OCI-LY1 (cell line): ENCODE measurements at regions not wholly inside any gene's neighbourhood (a gene's known extent, or its start where the extent isn't known, plus 50 kb on each side); places are given as distances from the start of the nearest gene placed in this dataset.

Source experiments
- H2AFZ ChIP-seq: fragments of 200-600 bp; sonication (generic), shearing (Covaris generic); 2 replicates; pipeline ENCODE4 v1.6.0; 2014; ENCODE audit warnings: antibody characterized with exemption, mild to moderate bottlenecking, low read length
- H3F3A ChIP-seq: fragments of 200-600 bp; sonication (generic), shearing (Covaris generic); 2 replicates; pipeline ENCODE4 v1.6.0; 2014; ENCODE audit warnings: mild to moderate bottlenecking, antibody characterized with exemption, low read length, moderate library complexity; ENCODE audit not compliant: insufficient read depth
- H3K27ac ChIP-seq: fragments of 200-600 bp; sonication (generic); 2 replicates; pipeline ENCODE4 v1.5.1; 2014; ENCODE audit warnings: low read length, mixed run types, mild to moderate bottlenecking, low read depth; ENCODE audit not compliant: poor library complexity, severe bottlenecking
- H3K27me3 ChIP-seq: fragments of 200-600 bp; sonication (generic); 2 replicates; pipeline ENCODE4 v1.6.0; 2014; ENCODE audit warnings: antibody characterized with exemption, mild to moderate bottlenecking, low read length, moderate library complexity; ENCODE audit not compliant: insufficient read depth
- H3K36me3 ChIP-seq: fragments of 200-600 bp; sonication (generic); 2 replicates; pipeline ENCODE4 v1.6.1; 2014; ENCODE audit warnings: mild to moderate bottlenecking, antibody characterized with exemption, low read length, moderate library complexity, mixed read lengths; ENCODE audit not compliant: insufficient read depth
- H3K4me1 ChIP-seq: fragments of 200-600 bp; sonication (generic); 2 replicates; pipeline ENCODE4 v1.5.1; 2014; ENCODE audit warnings: mild to moderate bottlenecking, low read length, moderate library complexity; ENCODE audit not compliant: insufficient read depth, severe bottlenecking
- H3K4me2 ChIP-seq: fragments of 200-600 bp; sonication (generic), shearing (Covaris generic); 2 replicates; pipeline ENCODE4 v1.6.1; 2014; ENCODE audit warnings: low read length
- H3K4me3 ChIP-seq: fragments of 200-600 bp; sonication (generic); 2 replicates; pipeline ENCODE4 v1.5.1; 2014; ENCODE audit warnings: low read length, low read depth, mild to moderate bottlenecking, mixed read lengths; ENCODE audit not compliant: poor library complexity, severe bottlenecking
- H3K79me2 ChIP-seq: fragments of 200-600 bp; shearing (Covaris generic); 2 replicates; pipeline ENCODE4 v1.6.1; 2016; ENCODE audit warnings: mixed run types, low read length, mixed read lengths; ENCODE audit not compliant: insufficient read depth
- H3K9ac ChIP-seq: fragments of 200-600 bp; sonication (generic), shearing (Covaris generic); 2 replicates; pipeline ENCODE4 v1.6.1; 2014; ENCODE audit warnings: mild to moderate bottlenecking, low read length, mixed read lengths
- H3K9me2 ChIP-seq: fragments of 200-600 bp; sonication (generic), shearing (Covaris generic); 2 replicates; pipeline ENCODE4 v1.6.1; 2014; ENCODE audit warnings: low read depth, mild to moderate bottlenecking, low read length, mixed read lengths
- H3K9me3 ChIP-seq: fragments of 200-600 bp; shearing (Covaris generic); 2 replicates; pipeline ENCODE4 v1.6.1; 2014; ENCODE audit warnings: low read length, mixed read lengths
- H4K20me1 ChIP-seq: fragments of 200-600 bp; sonication (generic), shearing (Covaris generic); 2 replicates; pipeline ENCODE4 v1.6.0; 2016; ENCODE audit warnings: mild to moderate bottlenecking, low read length; ENCODE audit not compliant: insufficient read depth
- CTCF ChIP-seq: fragments of 200-600 bp; sonication (generic), shearing (Covaris generic); IDR thresholded peaks from 2 replicates; pipeline ENCODE4 v1.5.1; 2017; ENCODE audit warnings: mild to moderate bottlenecking, antibody characterized with exemption, low read length, moderate library complexity, mixed read lengths
- EZH2 ChIP-seq: fragments of 200-600 bp; sonication (generic), shearing (Covaris generic); IDR thresholded peaks from 2 replicates; pipeline ENCODE4 v1.8.0; 2017; ENCODE audit warnings: borderline replicate concordance, mixed run types, mild to moderate bottlenecking, antibody characterized with exemption, low read length, moderate library complexity, mixed read lengths

DNA sequence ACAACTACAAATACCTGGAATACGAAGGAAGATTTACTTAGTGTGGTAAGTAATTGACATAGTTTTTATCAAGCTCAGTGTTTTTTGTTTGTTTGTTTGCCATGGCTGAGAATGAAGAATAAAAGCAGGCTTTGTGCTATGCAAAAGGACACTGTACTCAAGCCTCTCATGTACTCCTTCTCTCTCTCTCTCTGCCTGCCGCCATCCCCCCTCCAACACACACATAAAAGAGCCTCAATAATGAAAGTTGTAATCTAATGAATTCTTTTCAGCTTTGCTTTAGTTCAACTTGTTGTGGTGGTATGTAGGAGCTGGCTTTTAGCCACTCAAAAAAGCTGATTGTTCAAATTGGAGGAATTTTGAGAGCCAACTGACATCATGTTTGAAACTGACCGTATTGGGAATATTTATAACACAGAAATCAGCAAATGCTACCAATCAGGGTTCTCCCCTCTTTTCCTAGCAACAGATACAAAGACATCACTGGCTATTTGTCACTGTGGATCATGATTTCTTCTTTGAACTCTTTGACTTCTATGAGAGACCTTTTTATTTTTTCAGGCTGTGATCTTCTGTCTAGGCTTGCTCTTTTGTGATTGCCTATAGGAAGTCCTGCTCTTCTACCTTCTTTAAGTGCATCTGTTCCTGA, 1148.8 kb downstream of the RAPGEF2 start:
- no peak for TF ChIP-seq EZH2
- no peak for TF ChIP-seq CTCF
- H3K9ac ChIP-seq, result no peak overlapping the region
- H3K4me2 ChIP-seq, result no peak overlapping the region
- no peak overlapping the region for H3K4me3 ChIP-seq
- H3K4me1 ChIP-seq, result no peaks in the 10 kb centered on the region
- no peaks in the 10 kb centered on the region for H3K36me3 ChIP-seq
- H3K9me2 ChIP-seq, result no peaks in the 10 kb centered on the region
- H2AFZ ChIP-seq, result no peak overlapping the region
- H3K27ac ChIP-seq, result no peak overlapping the region
- H3K9me3 ChIP-seq, result no peaks in the 10 kb centered on the region
- H3F3A ChIP-seq, result no peaks in the 10 kb centered on the region
- no peaks in the 10 kb centered on the region for H4K20me1 ChIP-seq
- no peaks in the 10 kb centered on the region for H3K27me3 ChIP-seq
- H3K79me2 ChIP-seq, result no peaks in the 10 kb centered on the region

DNA sequence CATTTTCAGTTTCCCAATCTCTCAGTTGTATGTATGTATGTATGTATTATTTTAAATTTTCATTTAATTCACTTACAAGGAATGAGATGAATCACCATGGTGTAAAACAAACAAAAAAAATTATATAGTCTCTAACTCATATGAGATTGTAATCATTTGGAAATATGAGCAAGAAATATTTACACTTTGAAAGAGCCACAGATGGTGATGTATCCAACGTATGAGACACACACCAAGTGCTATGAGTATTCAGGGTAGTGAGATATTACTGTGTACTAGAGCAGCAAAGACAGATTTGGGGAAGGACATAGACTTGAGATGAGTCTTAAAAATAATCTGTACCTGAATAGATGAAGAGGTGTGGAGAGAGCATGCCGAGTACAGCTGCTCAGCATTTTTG, 1154.4 kb downstream of the RAPGEF2 start:
- Histone ChIP-seq H3K4me3 (no peak overlapping the region), H3K27ac (no peak overlapping the region), H3K79me2 (no peaks in the 10 kb centered on the region), H3K36me3 (no peaks in the 10 kb centered on the region), H3K27me3 (no peaks in the 10 kb centered on the region), H3F3A (no peaks in the 10 kb centered on the region), H3K9ac (no peak overlapping the region), H3K9me2 (no peaks in the 10 kb centered on the region), H3K9me3 (no peaks in the 10 kb centered on the region), H2AFZ (no peak overlapping the region), H3K4me1 (no peaks in the 10 kb centered on the region), H3K4me2 (no peak overlapping the region), H4K20me1 (no peaks in the 10 kb centered on the region)
- TF ChIP-seq EZH2, result no peak
- no peak for TF ChIP-seq CTCF

- Histone ChIP-seq H3K27ac (no peak overlapping the region), H3K36me3 (no peaks in the 10 kb centered on the region), H3K4me2 (no peak overlapping the region), H3K9ac (no peak overlapping the region), H3K9me3 (no peaks in the 10 kb centered on the region), H3K9me2 (no peaks in the 10 kb centered on the region), H3K27me3 (no peaks in the 10 kb centered on the region), H3F3A (no peaks in the 10 kb centered on the region), H3K4me3 (no peak overlapping the region), H4K20me1 (no peaks in the 10 kb centered on the region), H2AFZ (no peak overlapping the region), H3K79me2 (no peaks in the 10 kb centered on the region), H3K4me1 (no peaks in the 10 kb centered on the region)
- TF ChIP-seq CTCF, result no peak
- no peak for TF ChIP-seq EZH2
These were observed 1162.1 kb downstream of the RAPGEF2 start for GRCh38 chr4:160265014-160265413.
